Osteoblast (primary cell): ENCODE measurements at regions not wholly inside any gene's neighbourhood (a gene's known extent, or its start where the extent isn't known, plus 50 kb on each side); places are given as distances from the start of the nearest gene placed in this dataset.

Source experiments
- DNase-seq: peaks from one replicate; pipeline ENCODE4 v3.0.0; 2011; ENCODE audit warnings: low spot score, mixed read lengths; ENCODE audit not compliant: insufficient read length; ENCODE audit errors: missing footprints
- H2AFZ ChIP-seq: 2 replicates; pipeline ENCODE4 v1.6.0; 2011; ENCODE audit warnings: mild to moderate bottlenecking, low read length
- H3K27ac ChIP-seq: 2 replicates; pipeline ENCODE4 v1.5.1; 2011; ENCODE audit warnings: mild to moderate bottlenecking, low read depth, low read length, moderate library complexity
- H3K27me3 ChIP-seq: 2 replicates; pipeline ENCODE4 v1.6.0; 2012; ENCODE audit warnings: mild to moderate bottlenecking, control low read depth, inconsistent platforms, low read length, moderate library complexity; ENCODE audit not compliant: insufficient read depth
- H3K36me3 ChIP-seq: 2 replicates; pipeline ENCODE4 v1.5.1; 2011; ENCODE audit warnings: mild to moderate bottlenecking, low read length, control low read depth, moderate library complexity; ENCODE audit not compliant: insufficient read depth
- H3K4me1 ChIP-seq: 2 replicates; pipeline ENCODE4 v1.5.1; 2011; ENCODE audit warnings: mild to moderate bottlenecking, low read length, control low read depth, moderate library complexity; ENCODE audit not compliant: insufficient read depth
- H3K4me2 ChIP-seq: 2 replicates; pipeline ENCODE4 v1.6.0; 2011; ENCODE audit warnings: mild to moderate bottlenecking, low read length; ENCODE audit not compliant: insufficient read depth
- H3K4me3 ChIP-seq: fragments of 200-600 bp; sonication (generic); 3 replicates; pipeline ENCODE4 v1.5.1; 2012; ENCODE audit warnings: mild to moderate bottlenecking, low read length, inconsistent platforms; ENCODE audit not compliant: insufficient read depth
- H3K79me2 ChIP-seq: 2 replicates; pipeline ENCODE4 v1.6.0; 2012; ENCODE audit warnings: mild to moderate bottlenecking, low read length, control low read depth, inconsistent platforms; ENCODE audit not compliant: insufficient read depth
- H3K9me3 ChIP-seq: 2 replicates; pipeline ENCODE4 v1.5.1; 2011; ENCODE audit warnings: low read depth, low read length, control low read depth
- H4K20me1 ChIP-seq: 2 replicates; pipeline ENCODE4 v1.6.0; 2012; ENCODE audit warnings: mild to moderate bottlenecking, low read length, control low read depth; ENCODE audit not compliant: insufficient read depth
- CTCF ChIP-seq: IDR thresholded peaks from 2 replicates; pipeline ENCODE4 v1.5.1; 2011; ENCODE audit warnings: mild to moderate bottlenecking, low read depth, low read length, moderate library complexity; ENCODE audit errors: extremely low read depth

- TF ChIP-seq CTCF: no peak
- no peak overlapping the region for H3K27ac ChIP-seq
Measured at GRCh38 chr10:57776688-57777432, 490.8 kb downstream of the IPMK start.

DNA sequence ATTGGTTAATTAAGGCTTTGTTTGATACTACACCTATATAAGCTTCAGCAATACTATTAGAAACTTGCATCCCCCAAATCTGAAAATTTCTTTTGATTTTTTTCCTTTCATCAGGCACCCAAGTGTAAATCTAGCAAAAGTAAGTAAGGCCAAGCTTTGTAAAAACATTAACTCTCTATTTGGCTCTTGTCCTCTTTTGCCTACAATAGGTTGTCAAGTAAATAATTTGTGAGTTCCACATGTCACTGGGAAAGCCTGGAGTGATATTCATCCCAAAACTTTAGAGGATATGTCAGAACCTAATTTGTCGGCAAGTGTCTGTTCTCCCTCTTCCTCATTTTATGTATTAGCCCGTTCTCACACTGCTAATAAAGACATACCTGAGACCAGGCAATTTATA is 492.4 kb downstream of the IPMK start:
- Histone ChIP-seq H3K36me3 (no peaks in the 10 kb centered on the region), H3K9me3 (no peaks in the 10 kb centered on the region), H2AFZ (no peak overlapping the region), H3K79me2 (no peaks in the 10 kb centered on the region), H3K27ac (no peak overlapping the region), H3K4me3 (no peak overlapping the region), H3K4me2 (no peak overlapping the region), H4K20me1 (no peaks in the 10 kb centered on the region), H3K4me1 (no peaks in the 10 kb centered on the region), H3K27me3 (no peaks in the 10 kb centered on the region)
- no peak for TF ChIP-seq CTCF
- DNase-seq: no peak

More at GRCh38 chr10:57776688-57777432, 490.8 kb downstream of the IPMK start:
- H2AFZ ChIP-seq: no peak overlapping the region
- H4K20me1 ChIP-seq: no peaks in the 10 kb centered on the region
- H3K9me3 ChIP-seq: no peaks in the 10 kb centered on the region
- no peaks in the 10 kb centered on the region for H3K4me1 ChIP-seq
- H3K4me3 ChIP-seq: no peak overlapping the region
- no peaks in the 10 kb centered on the region for H3K36me3 ChIP-seq
- H3K4me2 ChIP-seq: no peak overlapping the region
- H3K27me3 ChIP-seq: no peaks in the 10 kb centered on the region
- DNase-seq: no peak
- H3K79me2 ChIP-seq: no peaks in the 10 kb centered on the region

GRCh38 chr10:57769298-57769697 is 498.4 kb downstream of the IPMK start:
- H4K20me1 ChIP-seq: no peaks in the 10 kb centered on the region

More at GRCh38 chr10:57769298-57769697, 498.4 kb downstream of the IPMK start:
- H2AFZ ChIP-seq: no peak overlapping the region
- no peak for TF ChIP-seq CTCF
- no peaks in the 10 kb centered on the region for H3K27me3 ChIP-seq
- H3K36me3 ChIP-seq: no peaks in the 10 kb centered on the region
- no peak overlapping the region for H3K4me3 ChIP-seq
- H3K4me1 ChIP-seq: no peaks in the 10 kb centered on the region
- DNase-seq: no peak
- no peaks in the 10 kb centered on the region for H3K79me2 ChIP-seq
- H3K9me3 ChIP-seq: no peaks in the 10 kb centered on the region
- H3K4me2 ChIP-seq: no peak overlapping the region
- H3K27ac ChIP-seq: no peak overlapping the region
